HG02798 (cell line): ENCODE measurements at regions not wholly inside any gene's neighbourhood (a gene's known extent, or its start where the extent isn't known, plus 50 kb on each side); places are given as distances from the start of the nearest gene placed in this dataset.
A peak's percentile ranks its signal among the peaks of the same experiment; 100 is the strongest.
"Not testable (repeated sequence)": the region's sequence is repeated elsewhere in the genome, so short reads cannot be mapped to it uniquely, and the experiment has no call there.

Experiments
- ATAC-seq: cut with Tn5 transposase; IDR thresholded peaks from one replicate; pipeline ENCODE4 v1.9.1; 2021; ENCODE audit warnings: mild to moderate bottlenecking; ENCODE audit not compliant: unreplicated experiment, poor library complexity

GRCh38 chr11:100409267-100409666 is 277.8 kb upstream of the ARHGAP42 start:
- not testable (repeated sequence) for ATAC-seq

GRCh38 chr11:100419518-100419917 is 267.6 kb upstream of the ARHGAP42 start:
- no peak for ATAC-seq

- no peak for ATAC-seq
These were observed 252.1 kb upstream of the ARHGAP42 start for GRCh38 chr11:100434821-100435641.

GRCh38 chr11:100438376-100438775 is 248.7 kb upstream of the ARHGAP42 start:
- no peak for ATAC-seq

GRCh38 chr11:100441086-100441485 is 246.0 kb upstream of the ARHGAP42 start:
- ATAC-seq = no peak

GRCh38 chr11:100442017-100442416 is 245.1 kb upstream of the ARHGAP42 start:
- ATAC-seq = no peak

GRCh38 chr11:100445231-100445735 is 241.8 kb upstream of the ARHGAP42 start:
- no peak for ATAC-seq

- not testable (repeated sequence) for ATAC-seq
These were observed 235.2 kb upstream of the ARHGAP42 start for GRCh38 chr11:100451801-100452460.

- ATAC-seq = no peak
These were observed 227.3 kb upstream of the ARHGAP42 start for GRCh38 chr11:100459811-100460210.

GRCh38 chr11:100460426-100460825 is 226.7 kb upstream of the ARHGAP42 start:
- no peak for ATAC-seq

GRCh38 chr11:100467821-100468508 is 219.1 kb upstream of the ARHGAP42 start:
- peak; percentile 46 for ATAC-seq

- ATAC-seq = no peak
These were observed 217.3 kb upstream of the ARHGAP42 start for GRCh38 chr11:100469835-100470234.

- no peak for ATAC-seq
These were observed 214.2 kb upstream of the ARHGAP42 start for GRCh38 chr11:100472727-100473389.

- no peak for ATAC-seq
These were observed 213.7 kb upstream of the ARHGAP42 start for GRCh38 chr11:100473390-100473740.

GRCh38 chr11:100484948-100485347 is 202.1 kb upstream of the ARHGAP42 start:
- no peak for ATAC-seq

GRCh38 chr11:100498780-100499179 is 188.3 kb upstream of the ARHGAP42 start:
- ATAC-seq = no peak

GRCh38 chr11:100501450-100501849 is 185.6 kb upstream of the ARHGAP42 start:
- no peak for ATAC-seq

GRCh38 chr11:100512475-100512874 is 174.6 kb upstream of the ARHGAP42 start:
- ATAC-seq = no peak

GRCh38 chr11:100515087-100515486 is 172.0 kb upstream of the ARHGAP42 start:
- ATAC-seq = no peak

GRCh38 chr11:100525197-100525596 is 161.9 kb upstream of the ARHGAP42 start:
- ATAC-seq = no peak
